ENCODE measurements at regions not wholly inside any gene's neighbourhood (a gene's known extent, or its start where the extent isn't known, plus 50 kb on each side); places are given as distances from the start of the nearest gene placed in this dataset.
"Not testable (repeated sequence)": the region's sequence is repeated elsewhere in the genome, so short reads cannot be mapped to it uniquely, and the experiment has no call there.

- DNase-seq (ENCODE audit: low read depth): peak; percentile 72
- TF ChIP-seq CTCF (conservative IDR thresholded peaks at IDR 0.05; ENCODE audit: low read depth, low read length): no peak
- peak overlapping the region; percentile 7 for H3K4me3 ChIP-seq (ENCODE audit: low read length)
These were observed 57.1 kb upstream of the ABLIM1 start for GRCh38 chr10:114715171-114715670.

GRCh38 chr10:114716811-114717404 lies 58.8 kb upstream of the ABLIM1 start:
- TF ChIP-seq CTCF (conservative IDR thresholded peaks at IDR 0.05; ENCODE audit: low read depth, low read length): no peak
- H3K4me3 ChIP-seq (ENCODE audit: low read length): no peak overlapping the region
- no peak for DNase-seq (ENCODE audit: low read depth)

- not testable (repeated sequence) for H3K4me3 ChIP-seq (ENCODE audit: low read length); DNase-seq (ENCODE audit: low read depth)
These were observed 59.8 kb upstream of the ABLIM1 start for GRCh38 chr10:114717881-114718280.

GRCh38 chr10:114718374-114718773 lies 60.3 kb upstream of the ABLIM1 start:
- no peak for DNase-seq (ENCODE audit: low read depth)
- TF ChIP-seq CTCF (conservative IDR thresholded peaks at IDR 0.05; ENCODE audit: low read depth, low read length): no peak
- H3K4me3 ChIP-seq (ENCODE audit: low read length): no peak overlapping the region

- no peak for TF ChIP-seq CTCF (conservative IDR thresholded peaks at IDR 0.05; ENCODE audit: low read depth, low read length)
- no peak overlapping the region for H3K4me3 ChIP-seq (ENCODE audit: low read length)
- no peak for DNase-seq (ENCODE audit: low read depth)
These were observed 61.2 kb upstream of the ABLIM1 start for GRCh38 chr10:114719311-114719710.

- not testable (repeated sequence) for DNase-seq (ENCODE audit: low read depth); H3K4me3 ChIP-seq (ENCODE audit: low read length)
These were observed 61.9 kb upstream of the ABLIM1 start for GRCh38 chr10:114720023-114720422.

GRCh38 chr10:114720685-114721278 lies 62.7 kb upstream of the ABLIM1 start:
- H3K4me3 ChIP-seq (ENCODE audit: low read length): no peak overlapping the region
- DNase-seq (ENCODE audit: low read depth): no peak
- TF ChIP-seq CTCF (conservative IDR thresholded peaks at IDR 0.05; ENCODE audit: low read depth, low read length): no peak

GRCh38 chr10:114722136-114722535 lies 64.1 kb upstream of the ABLIM1 start:
- DNase-seq (ENCODE audit: low read depth); H3K4me3 ChIP-seq (ENCODE audit: low read length): not testable (repeated sequence)
